GM20431 (cell line): ENCODE measurements at regions not wholly inside any gene's neighbourhood (a gene's known extent, or its start where the extent isn't known, plus 50 kb on each side); places are given as distances from the start of the nearest gene placed in this dataset.

Experiments used
- in situ Hi-C: fragments of 300-500 bp; cut with MseI, MboI; formaldehyde crosslinking; loops from one replicate; pipeline ENCODE4 v1.15.0; 2020; ENCODE audit warnings: low sequenced_read_pairs; ENCODE audit not compliant: unreplicated experiment

DNA sequence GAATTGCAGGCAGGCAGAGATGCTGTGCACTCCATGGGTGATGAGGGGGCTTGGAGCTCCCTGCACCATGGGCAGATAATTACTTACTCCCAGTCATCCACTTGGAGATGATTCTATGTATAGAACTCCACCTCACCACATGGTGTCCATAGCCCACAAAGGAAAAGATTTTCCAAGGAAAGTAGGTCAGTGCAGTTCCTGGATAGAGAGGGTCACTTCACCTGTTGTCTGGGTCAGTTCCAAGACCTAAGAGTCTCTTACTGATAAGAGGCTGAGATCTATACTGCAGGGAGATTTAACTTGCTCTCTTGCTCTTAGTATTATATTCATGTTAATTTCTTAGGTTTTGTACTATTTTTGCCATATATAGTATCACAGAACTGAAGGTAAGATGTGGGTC, 113.9 kb upstream of the BRINP1 start:
- in situ Hi-C loops: no loop called here

DNA sequence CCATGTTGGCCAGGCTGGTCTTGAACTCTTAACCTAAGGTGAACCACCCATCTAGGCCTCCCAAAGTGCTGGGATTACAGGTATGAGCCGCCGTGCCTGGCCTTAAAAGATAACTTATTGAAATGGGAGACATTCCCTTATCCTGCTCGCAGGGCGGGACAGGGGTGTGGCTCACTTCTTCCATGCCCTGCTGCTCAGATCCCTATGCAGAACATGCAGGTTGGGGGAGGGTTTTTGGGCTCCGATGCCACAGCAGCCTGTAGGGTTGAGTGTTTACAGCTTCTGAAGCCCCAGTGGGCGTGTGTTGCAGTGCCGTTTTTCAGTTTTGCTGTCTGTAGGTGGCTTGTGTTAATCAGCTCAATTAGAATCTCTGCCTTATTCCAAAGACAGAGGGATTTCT, 108.0 kb upstream of the BRINP1 start:
- in situ Hi-C loops: no loop called here

DNA sequence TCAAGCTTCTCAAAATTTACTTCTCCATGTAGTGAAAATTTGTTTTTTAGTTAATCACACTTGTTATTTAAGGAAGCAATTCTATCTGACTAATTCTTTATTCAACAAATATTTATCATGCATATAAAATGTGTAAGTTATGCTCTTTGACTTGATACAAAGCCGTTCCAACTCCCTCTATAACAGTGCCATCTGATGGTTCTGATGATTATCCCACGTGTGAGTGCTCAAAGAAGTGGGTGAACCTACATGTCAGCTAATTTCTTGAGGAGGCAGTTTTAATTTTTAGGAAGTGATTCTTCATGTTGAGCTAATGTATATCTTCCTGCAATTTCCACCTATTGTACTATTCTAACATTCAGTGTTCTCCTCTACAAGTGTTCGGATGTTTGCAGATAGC, 88.8 kb upstream of the BRINP1 start:
- in situ Hi-C loops: no loop called here

DNA sequence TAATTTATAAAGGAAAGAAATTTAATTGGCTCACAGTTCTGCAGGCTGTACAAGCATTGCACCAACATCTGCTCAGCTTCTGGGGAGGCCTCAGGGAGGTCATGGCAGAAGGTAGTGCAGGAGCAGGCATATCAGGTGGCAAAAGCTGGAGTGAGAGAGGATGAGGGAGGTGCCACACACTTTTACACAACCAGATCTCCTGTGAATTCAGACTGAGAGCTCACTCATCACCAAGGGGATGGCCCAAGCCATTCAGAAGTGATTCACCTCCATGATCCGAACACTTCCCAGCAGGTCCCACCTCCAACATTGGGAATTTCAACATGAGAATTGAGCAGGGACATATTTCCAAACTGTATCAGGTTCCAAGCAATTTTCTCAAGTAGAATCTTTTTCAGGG, 84.7 kb upstream of the BRINP1 start:
- in situ Hi-C loops: no loop called here

DNA sequence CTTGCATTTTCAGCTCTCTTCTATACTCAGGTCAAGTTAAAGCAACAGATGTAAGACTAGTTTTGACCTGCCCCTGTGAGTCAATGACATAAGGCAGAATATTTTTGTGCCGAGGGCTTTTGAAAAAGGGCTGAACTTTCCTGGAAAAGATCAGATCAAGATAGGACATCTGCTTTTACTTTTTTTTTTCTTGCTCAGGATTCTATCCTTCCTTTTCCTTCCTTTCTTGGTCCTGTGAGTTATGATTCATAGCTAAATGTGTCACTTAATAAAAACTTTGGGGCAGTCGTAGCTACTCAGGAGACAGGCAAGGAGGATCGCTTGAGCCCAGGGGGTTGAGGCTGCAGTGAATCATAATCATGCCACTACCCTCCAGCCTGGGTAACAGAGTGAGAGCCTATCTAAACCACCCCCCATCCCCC, 84.3 kb upstream of the BRINP1 start:
- in situ Hi-C loops: no loop called here

DNA sequence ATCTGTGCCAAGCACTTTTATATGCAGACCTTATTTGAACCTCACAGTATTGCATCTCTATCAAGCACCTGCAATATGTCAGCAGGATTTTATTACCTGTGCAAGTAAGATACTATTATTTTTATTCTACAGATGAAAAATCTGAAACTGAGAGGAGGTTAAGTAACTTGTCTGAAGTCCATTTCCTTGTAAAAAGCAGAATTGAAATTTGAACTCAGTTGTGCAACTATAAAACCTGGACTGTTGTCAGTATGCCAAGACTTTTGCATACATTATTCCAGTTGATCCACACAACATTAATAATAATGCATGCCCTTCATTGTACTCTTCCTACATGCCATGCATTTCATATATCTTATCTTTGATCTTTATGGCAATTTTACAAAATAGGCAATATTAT, 82.2 kb upstream of the BRINP1 start:
- in situ Hi-C loops: no loop called here

DNA sequence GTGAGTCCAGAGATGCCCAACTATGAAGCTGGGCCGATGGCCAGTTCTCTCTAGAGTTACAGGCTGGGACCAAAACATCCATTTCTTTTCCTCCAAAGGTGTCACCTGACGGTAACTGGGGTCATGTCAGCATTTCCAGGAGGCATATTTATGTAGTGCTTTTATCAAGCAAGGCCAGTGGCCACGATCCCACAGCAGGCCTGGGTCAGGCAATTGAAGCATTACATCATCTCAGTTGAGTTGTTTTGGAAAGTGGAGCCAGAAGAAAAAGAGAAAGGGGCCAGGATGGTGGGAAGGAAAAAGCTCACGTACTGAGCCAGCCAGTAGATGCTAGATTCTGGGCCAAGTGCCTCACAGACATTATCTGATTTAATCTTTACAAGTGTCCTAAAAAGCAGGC, 73.9 kb upstream of the BRINP1 start:
- in situ Hi-C loops: no loop called here

DNA sequence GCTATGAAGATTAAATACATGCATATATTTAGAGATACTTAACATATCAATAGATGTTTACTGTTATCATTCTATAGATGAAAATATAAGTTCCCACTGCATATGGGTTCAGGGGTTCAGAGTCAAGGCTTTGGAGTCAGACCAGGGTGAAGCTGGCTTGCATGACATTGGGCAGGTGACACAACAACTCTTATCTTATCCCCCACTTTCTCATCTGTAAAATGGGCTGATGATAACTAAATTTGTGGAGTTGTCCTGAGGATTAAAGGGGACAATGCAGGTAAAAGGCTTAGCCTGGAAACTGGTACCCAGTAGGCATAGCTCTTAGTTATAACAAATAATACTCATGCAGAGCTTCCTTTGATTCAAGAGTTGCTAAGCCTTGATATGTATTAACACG, 72.6 kb upstream of the BRINP1 start:
- in situ Hi-C loops: no loop called here

DNA sequence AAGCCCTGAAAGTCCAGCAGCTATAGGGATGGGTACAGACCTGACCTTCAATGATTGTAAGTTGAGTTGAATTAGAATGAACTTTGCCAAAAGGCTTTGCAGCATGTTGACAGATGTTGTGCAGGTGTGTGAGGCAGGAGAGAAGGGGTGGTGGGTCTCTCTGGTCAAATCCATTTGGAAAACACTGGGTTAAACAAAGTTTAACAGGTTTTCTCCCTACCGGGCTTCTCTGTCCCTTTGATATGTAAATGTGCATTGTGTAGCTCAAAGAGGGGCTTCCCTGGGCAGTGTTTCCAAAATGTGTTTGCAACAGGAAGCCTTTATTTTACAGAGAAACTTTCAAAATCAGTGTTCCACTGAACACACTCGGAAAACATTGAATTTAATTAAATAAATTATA, 72.1 kb upstream of the BRINP1 start:
- in situ Hi-C loops: no loop called here

DNA sequence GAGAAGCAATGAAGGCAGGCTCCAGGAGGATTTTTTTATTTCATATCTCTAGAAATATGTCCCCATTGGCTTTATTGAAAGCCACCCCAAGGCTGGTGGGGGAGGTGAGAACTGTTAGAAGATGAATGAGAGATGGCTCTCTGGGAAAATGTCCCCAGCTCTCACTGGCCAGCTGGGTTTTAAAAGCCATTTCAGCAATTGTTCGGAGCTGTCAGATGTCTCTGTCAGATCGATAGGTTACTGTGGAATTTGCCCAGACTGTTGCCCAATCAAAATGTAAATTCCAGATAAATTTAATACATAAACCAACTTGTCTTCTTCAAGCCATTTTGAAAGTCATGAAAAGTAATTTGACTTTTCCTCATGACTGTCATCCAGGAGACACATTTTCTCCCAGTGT, 67.0 kb upstream of the BRINP1 start:
- in situ Hi-C loops: no loop called here

DNA sequence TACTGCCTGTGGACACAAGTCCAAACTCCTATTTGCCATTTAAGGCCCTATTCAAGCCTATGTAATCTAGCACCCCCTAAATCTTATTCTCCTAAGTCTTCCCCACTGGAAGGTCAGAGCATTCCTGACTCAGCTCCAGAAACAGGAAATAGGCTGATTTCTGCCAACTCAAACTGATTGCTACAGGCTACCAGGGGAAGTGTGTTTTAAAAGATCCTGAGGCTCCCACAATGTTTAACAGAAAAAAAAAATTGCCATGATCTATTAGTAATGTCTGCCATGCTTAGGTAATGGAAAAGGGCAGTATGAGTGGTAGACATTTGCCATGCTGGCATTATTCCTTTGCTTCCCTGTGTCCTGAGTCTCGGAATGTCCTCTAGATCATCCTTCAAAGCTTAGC, 65.8 kb upstream of the BRINP1 start:
- in situ Hi-C loops: no loop called here

DNA sequence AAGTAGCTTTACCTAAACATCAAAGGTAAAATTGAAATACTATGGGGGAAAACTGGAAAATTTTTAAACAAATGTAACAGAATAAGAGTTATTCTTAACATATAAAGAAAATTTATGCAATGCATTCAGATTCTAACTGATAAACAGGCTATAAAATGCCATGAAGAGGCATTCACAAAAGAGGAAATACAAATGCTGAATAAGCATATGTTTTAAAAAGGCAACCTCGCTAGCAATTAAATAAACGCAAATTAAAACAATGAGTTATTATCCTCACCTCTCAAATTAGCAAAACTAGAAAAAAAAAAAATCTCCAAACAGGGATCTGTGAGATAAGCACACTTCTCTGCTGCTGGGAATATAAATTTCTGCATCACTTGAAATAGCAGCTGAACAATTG, 63.2 kb upstream of the BRINP1 start:
- in situ Hi-C loops: no loop called here

DNA sequence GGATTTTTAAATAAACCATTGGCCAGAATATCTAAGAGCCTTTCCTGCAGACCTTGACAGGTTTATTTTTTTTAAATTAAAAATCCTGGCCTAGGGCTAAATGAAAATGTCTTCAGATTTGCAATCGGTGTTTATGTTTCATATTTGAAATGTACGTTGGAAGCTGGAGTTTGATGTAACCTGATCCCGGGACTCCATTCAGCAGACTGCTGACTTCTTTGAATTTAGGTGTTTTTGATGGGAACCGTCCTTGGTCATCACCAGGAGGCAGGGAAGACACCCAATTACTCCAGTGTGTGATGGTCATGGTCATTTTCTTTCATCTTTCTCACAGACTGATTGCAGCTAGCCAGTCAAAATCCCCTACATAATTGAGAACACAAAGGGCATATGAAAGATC, 60.1 kb upstream of the BRINP1 start:
- in situ Hi-C loops: no loop called here

DNA sequence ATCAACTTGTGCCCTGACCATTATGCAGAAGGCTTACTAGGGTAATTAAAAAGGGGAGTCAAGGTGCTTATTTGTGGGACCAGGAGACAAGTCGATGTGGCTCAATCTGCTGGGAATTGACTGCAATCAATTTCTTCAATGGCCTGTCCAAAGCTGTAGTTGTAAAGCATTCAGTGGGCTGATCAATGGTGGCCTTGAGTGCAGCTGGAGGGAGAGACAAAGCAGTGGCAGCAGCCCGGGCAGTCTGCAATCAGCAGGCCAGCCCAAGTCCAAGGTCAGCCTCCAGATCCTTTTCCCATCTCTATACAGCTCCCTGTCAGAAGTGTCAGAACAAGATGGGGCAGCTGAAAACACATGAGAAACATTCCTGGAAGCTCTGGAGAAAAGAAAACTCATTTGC, 51.0 kb upstream of the BRINP1 start:
- in situ Hi-C loops: no loop called here
